OCI-LY3 (cell line): ENCODE measurements at regions not wholly inside any gene's neighbourhood (a gene's known extent, or its start where the extent isn't known, plus 50 kb on each side); places are given as distances from the start of the nearest gene placed in this dataset.

Source experiments
- CTCF ChIP-seq: fragments of 200-600, 300-600 bp; sonication (generic); IDR thresholded peaks from 2 replicates; pipeline ENCODE4 v1.5.1; 2014; ENCODE audit warnings: antibody characterized with exemption, low read length, low read depth
- EZH2phosphoT487 ChIP-seq: fragments of 200-600 bp; shearing (Covaris generic); IDR thresholded peaks from 2 replicates; pipeline ENCODE4 v1.6.1; 2018; ENCODE audit warnings: antibody characterized with exemption, mixed run types, low read depth

DNA sequence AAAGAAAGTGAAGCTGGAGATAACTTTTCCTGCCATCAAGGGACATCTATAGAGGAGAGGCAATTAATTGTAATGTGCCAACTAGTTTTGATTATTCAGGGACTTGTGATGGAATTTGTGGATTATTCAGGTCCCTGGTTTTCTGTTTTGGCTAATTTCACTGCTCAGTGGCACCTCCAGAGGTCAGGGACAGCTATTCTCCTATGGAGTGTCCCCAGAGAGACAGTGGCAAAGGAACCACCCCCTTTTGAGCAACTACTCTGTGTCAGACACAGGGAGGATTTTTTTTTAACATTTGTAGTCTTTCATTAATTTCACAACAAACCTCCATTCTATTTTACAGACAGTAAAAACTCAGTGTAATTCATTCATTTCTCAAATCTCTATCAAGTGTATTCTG lies 206.0 kb upstream of the SPRED2 start:
- TF ChIP-seq EZH2phosphoT487 (no peak), CTCF (0 out of 2 replicates have a peak, but pooled peaks have one; percentile 20)
